IMR-90 (cell line): ENCODE measurements at regions not wholly inside any gene's neighbourhood (a gene's known extent, or its start where the extent isn't known, plus 50 kb on each side); places are given as distances from the start of the nearest gene placed in this dataset.

Experiments used
- ATAC-seq: fragments of 200-7000 bp; cut with Tn5 transposase; 2 replicates; pipeline ENCODE4 v1.9.1; 2020; ENCODE audit warnings: low read depth, mild to moderate bottlenecking, moderate library complexity
- BruUV-seq: library from RNA; stranded (reverse); fragments of 400-500 nt; replicated peaks from 2 replicates; lab custom pipeline; 2021; lab: Mats Ljungman, UMichigan
- CTCF ChIA-PET: fragments of 300-600 bp; formaldehyde crosslinking; extraction: SDS; loops from one replicate; lab custom pipeline; 2021; ENCODE audit warnings: antibody characterized with exemption; lab: Yijun Ruan, JAX
- POLR2A ChIA-PET: fragments of 300-600 bp; sonication (Branson Sonifier 250); formaldehyde crosslinking; loops from one replicate; lab custom pipeline; 2022; ENCODE audit warnings: antibody characterized with exemption; ENCODE audit not compliant: unreplicated experiment; lab: Charles Lee
- DNase-seq: peaks from one replicate; pipeline ENCODE4 v3.0.0; 2013
- H2AFZ ChIP-seq: replicated peaks from 2 replicates; pipeline ENCODE3; 2013; ENCODE audit warnings: low read length, mild to moderate bottlenecking; ENCODE audit not compliant: poor library complexity
- H2AK5ac ChIP-seq: 2 replicates; pipeline ENCODE4 v1.6.1; 2013; ENCODE audit warnings: low read depth, low read length, inconsistent platforms
- H2AK9ac ChIP-seq: replicated peaks from 2 replicates; pipeline ENCODE3; 2013; ENCODE audit warnings: mild to moderate bottlenecking, low read depth, low read length, moderate library complexity; ENCODE audit not compliant: poor library complexity
- H2BK120ac ChIP-seq: 2 replicates; pipeline ENCODE4 v1.6.1; 2013; ENCODE audit warnings: low read depth, low read length, inconsistent platforms
- H2BK15ac ChIP-seq: 3 replicates; pipeline ENCODE4 v1.6.1; 2013; ENCODE audit warnings: low read depth, low read length, inconsistent platforms
- H2BK20ac ChIP-seq: 2 replicates; pipeline ENCODE4 v1.6.1; 2013; ENCODE audit warnings: low read depth, mild to moderate bottlenecking, inconsistent platforms, low read length, moderate library complexity
- H2BK5ac ChIP-seq: 2 replicates; pipeline ENCODE4 v1.6.1; 2013; ENCODE audit warnings: mild to moderate bottlenecking, low read depth, low read length, inconsistent platforms; ENCODE audit not compliant: poor library complexity, severe bottlenecking
- H3K14ac ChIP-seq: replicated peaks from 2 replicates; pipeline ENCODE4 v1.6.1; 2013; ENCODE audit warnings: low read depth, low read length, inconsistent platforms
- H3K18ac ChIP-seq: 2 replicates; pipeline ENCODE4 v1.6.1; 2013; ENCODE audit warnings: low read depth, low read length, control low read depth
- H3K23ac ChIP-seq: 2 replicates; pipeline ENCODE4 v1.6.1; 2013; ENCODE audit warnings: low read depth, low read length, inconsistent platforms
- H3K27ac ChIP-seq: 2 replicates; pipeline ENCODE4 v1.5.1; 2013; ENCODE audit warnings: mild to moderate bottlenecking, control low read depth, low read length; ENCODE audit not compliant: insufficient read depth
- H3K27me3 ChIP-seq: 2 replicates; pipeline ENCODE4 v1.6.1; 2013; ENCODE audit warnings: low read length; ENCODE audit not compliant: control insufficient read depth, insufficient read depth
- H3K36me3 ChIP-seq: 2 replicates; pipeline ENCODE4 v1.6.1; 2013; ENCODE audit warnings: low read length, mixed read lengths; ENCODE audit not compliant: control insufficient read depth, insufficient read depth
- H3K4ac ChIP-seq: 2 replicates; pipeline ENCODE4 v1.6.1; 2013; ENCODE audit warnings: low read depth, low read length, inconsistent platforms
- H3K4me1 ChIP-seq: 2 replicates; pipeline ENCODE4 v1.6.1; 2013; ENCODE audit warnings: low read length, mixed read lengths; ENCODE audit not compliant: control insufficient read depth, insufficient read depth
- H3K4me2 ChIP-seq: 2 replicates; pipeline ENCODE4 v1.6.1; 2013; ENCODE audit warnings: low read depth, mild to moderate bottlenecking, control low read depth, low read length, moderate library complexity
- H3K4me3 ChIP-seq: 2 replicates; pipeline ENCODE4 v1.5.1; 2013; ENCODE audit warnings: low read depth, mild to moderate bottlenecking, control low read depth, low read length, moderate library complexity; ENCODE audit not compliant: insufficient read depth
- H3K56ac ChIP-seq: 2 replicates; pipeline ENCODE4 v1.6.1; 2013; ENCODE audit warnings: low read length, inconsistent platforms; ENCODE audit not compliant: insufficient read depth; ENCODE audit errors: extremely low read depth
- H3K79me1 ChIP-seq, 2 experiments: 2 replicates each; pipeline ENCODE4 v1.6.1; 2013; ENCODE audit warnings: low read length in 2 of 2, inconsistent platforms in 1 of 2, low read depth in 1 of 2
- H3K9ac ChIP-seq: 2 replicates; pipeline ENCODE4 v1.6.1; 2013; ENCODE audit warnings: low read depth, low read length, control low read depth
- H3K9me1 ChIP-seq: 2 replicates; pipeline ENCODE4 v1.6.1; 2013; ENCODE audit warnings: low read length, inconsistent platforms; ENCODE audit not compliant: insufficient read depth
- H3K9me3 ChIP-seq: 2 replicates; pipeline ENCODE4 v1.6.1; 2013; ENCODE audit warnings: low read length; ENCODE audit not compliant: control insufficient read depth, insufficient read depth
- H4K20me1 ChIP-seq: 2 replicates; pipeline ENCODE4 v1.6.1; 2013; ENCODE audit warnings: low read length, inconsistent platforms; ENCODE audit not compliant: insufficient read depth
- H4K5ac ChIP-seq: 2 replicates; pipeline ENCODE4 v1.6.1; 2013; ENCODE audit warnings: mild to moderate bottlenecking, low read depth, low read length, control low read depth
- H4K8ac ChIP-seq, 2 experiments: 2 replicates each; pipeline ENCODE4 v1.6.1; 2013; ENCODE audit warnings: low read depth in 2 of 2, low read length in 2 of 2, control low read depth in 1 of 2, inconsistent platforms in 1 of 2
- H4K91ac ChIP-seq: 2 replicates; pipeline ENCODE4 v1.6.1; 2013; ENCODE audit warnings: low read depth, low read length, inconsistent platforms; ENCODE audit not compliant: insufficient read depth
- BHLHE40 ChIP-seq: fragments of 150-350 bp; IDR thresholded peaks from 2 replicates; pipeline ENCODE4 v1.6.1; 2016; ENCODE audit warnings: mild to moderate bottlenecking, low read depth, low read length
- CEBPB ChIP-seq: IDR thresholded peaks from 2 replicates; pipeline ENCODE4 v1.6.1; 2012; ENCODE audit warnings: low read depth, low read length, improper control_type of control experiment
- CHD1 ChIP-seq: IDR thresholded peaks from 2 replicates; pipeline ENCODE4 v1.6.1; 2012; ENCODE audit warnings: low read depth, low read length, improper control_type of control experiment
- CTCF ChIP-seq: conservative IDR thresholded peaks from 2 replicates; pipeline ENCODE4 v1.5.1; 2012; ENCODE audit warnings: mild to moderate bottlenecking, low read depth, low read length, improper control_type of control experiment
- FOS ChIP-seq: fragments of 150-350 bp; IDR thresholded peaks from 2 replicates; pipeline ENCODE4 v1.6.1; 2016; ENCODE audit warnings: low read depth, low read length
- MAFK ChIP-seq: IDR thresholded peaks from 2 replicates; pipeline ENCODE4 v1.6.1; 2012; ENCODE audit warnings: low read depth, low read length, improper control_type of control experiment
- MAZ ChIP-seq: IDR thresholded peaks from 2 replicates; pipeline ENCODE4 v1.6.1; 2012; ENCODE audit warnings: low read depth, mild to moderate bottlenecking, low read length, improper control_type of control experiment, moderate library complexity, borderline replicate concordance
- MXI1 ChIP-seq: IDR thresholded peaks from 2 replicates; pipeline ENCODE4 v1.6.1; 2012; ENCODE audit warnings: low read depth, mild to moderate bottlenecking, low read length, moderate library complexity, borderline replicate concordance
- NFE2L2 ChIP-seq: fragments of 150-350 bp; IDR thresholded peaks from 2 replicates; pipeline ENCODE4 v1.6.1; 2016; ENCODE audit warnings: low read depth, mild to moderate bottlenecking, low read length
- POLR2A ChIP-seq: IDR thresholded peaks from 2 replicates; pipeline ENCODE4 v1.6.1; 2012; ENCODE audit warnings: mild to moderate bottlenecking, low read depth, low read length
- RAD21 ChIP-seq: IDR thresholded peaks from 2 replicates; pipeline ENCODE4 v1.6.1; 2012; ENCODE audit warnings: low read length, improper control_type of control experiment
- RCOR1 ChIP-seq: IDR thresholded peaks from 2 replicates; pipeline ENCODE4 v1.6.1; 2012; ENCODE audit warnings: mild to moderate bottlenecking, low read length, improper control_type of control experiment; ENCODE audit not compliant: insufficient replicate concordance
- RFX5 ChIP-seq: IDR thresholded peaks from 2 replicates; pipeline ENCODE4 v1.8.0; 2012; ENCODE audit warnings: low read depth, mild to moderate bottlenecking, low read length, moderate library complexity
- SMC3 ChIP-seq: fragments of 150-350 bp; IDR thresholded peaks from 2 replicates; pipeline ENCODE4 v1.6.1; 2016; ENCODE audit warnings: low read depth, mild to moderate bottlenecking, antibody characterized with exemption, low read length, moderate library complexity
- USF2 ChIP-seq: fragments of 150-350 bp; IDR thresholded peaks from 2 replicates; pipeline ENCODE4 v1.6.1; 2017; ENCODE audit warnings: mild to moderate bottlenecking, antibody characterized with exemption, low read length, low read depth
- WGBS, 2 experiments: methylation state at CpG; one replicate each; pipeline versions ENCODE4 v1.1.5 to v1.1.7; 2013; ENCODE audit warnings: missing lambda C conversion rate in 2 of 2; ENCODE audit not compliant: insufficient read length in 1 of 2; ENCODE audit errors: extremely low coverage in 2 of 2; 5-methylcytosine and 5-hydroxymethylcytosine counted together
- dilution Hi-C: fragments of 300-500 bp; cut with HindIII; formaldehyde crosslinking; loops from one replicate; pipeline ENCODE4 v1.14.3; 2018; ENCODE audit warnings: low sequenced_read_pairs; ENCODE audit not compliant: unreplicated experiment
- in situ Hi-C: fragments of 300-500 bp; cut with MboI; formaldehyde crosslinking; loops from 3 replicates; pipeline ENCODE4 v1.14.3; 2019; ENCODE audit warnings: low sequenced_read_pairs, inconsistent platforms, mixed read lengths
- intact Hi-C: fragments of 100-400 bp; cut with micrococcal nuclease; formaldehyde crosslinking; loops from 2 replicates; pipeline ENCODE4 v1.10.0; 2022
- TF ChIP-seq, protein P1 (sequence below): fragments of 150-350 bp; IDR thresholded peaks from 2 replicates; pipeline ENCODE4 v1.6.1; 2016; ENCODE audit warnings: low read depth, mild to moderate bottlenecking, low read length, moderate library complexity, borderline replicate concordance

DNA sequence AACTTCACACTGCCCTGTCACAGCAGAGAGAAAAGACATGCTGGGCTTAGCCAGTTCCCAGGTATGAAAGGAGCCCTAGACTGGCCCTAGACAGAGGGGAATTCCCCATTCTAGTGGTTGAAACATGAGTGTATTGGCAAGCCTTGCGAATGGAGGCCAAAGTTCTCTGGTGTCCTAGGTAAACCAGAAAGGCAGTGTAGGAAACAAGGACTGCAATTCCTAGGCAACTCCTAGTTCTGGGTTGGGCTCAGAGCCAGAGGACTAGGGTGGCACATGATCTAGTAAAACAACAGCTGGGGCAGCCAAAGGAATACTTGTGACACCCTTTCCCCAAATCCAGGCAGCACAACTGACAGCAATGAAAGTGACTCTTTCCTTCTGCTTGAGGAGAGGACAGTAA lies 265.0 kb upstream of the EPHA7 start:
- WGBS, 2 experiments: no CpG with 5 or more reads among the region's 1 CpG

More for the DNA sequence above, 265.0 kb upstream of the EPHA7 start:
- Histone ChIP-seq H3K56ac (no peak overlapping the region), H3K4ac (no peak overlapping the region), H3K14ac (no peak overlapping the region), H3K4me2 (no peak overlapping the region), H3K79me1 (no peaks in the 10 kb centered on the region), H2AK5ac (no peak overlapping the region), H4K8ac (no peak overlapping the region), H3K36me3 (no peaks in the 10 kb centered on the region), H2BK20ac (no peak overlapping the region), H3K23ac (no peak overlapping the region), H2AFZ (no peak overlapping the region), H3K4me1 (no peaks in the 10 kb centered on the region), H2AK9ac (no peak overlapping the region), H2BK15ac (no peak overlapping the region), H2BK120ac (no peak overlapping the region), H3K18ac (no peak overlapping the region), H2BK5ac (no peak overlapping the region), H4K20me1 (no peaks in the 10 kb centered on the region), H3K27me3 (no peaks in the 10 kb centered on the region), H3K27ac (no peak overlapping the region), H3K4me3 (no peak overlapping the region), H3K9me1 (no peaks in the 10 kb centered on the region), H3K9ac (no peak overlapping the region), H4K91ac (no peak overlapping the region), H4K5ac (no peak overlapping the region), H3K9me3 (no peaks in the 10 kb centered on the region; the same call in 1 of the 2 replicates)
- in situ Hi-C loops: no loop called here
- dilution Hi-C loops: no loop called here
- TF ChIP-seq RCOR1 (no peak), FOS (no peak), NFE2L2 (no peak), SMC3 (no peak), MXI1 (no peak), CEBPB (no peak), POLR2A (no peak), RAD21 (no peak), USF2 (no peak), CTCF (no peak), BHLHE40 (no peak), MAZ (no peak), RFX5 (no peak), CHD1 (no peak), MAFK (no peak)
- TF ChIP-seq, protein P1, sequence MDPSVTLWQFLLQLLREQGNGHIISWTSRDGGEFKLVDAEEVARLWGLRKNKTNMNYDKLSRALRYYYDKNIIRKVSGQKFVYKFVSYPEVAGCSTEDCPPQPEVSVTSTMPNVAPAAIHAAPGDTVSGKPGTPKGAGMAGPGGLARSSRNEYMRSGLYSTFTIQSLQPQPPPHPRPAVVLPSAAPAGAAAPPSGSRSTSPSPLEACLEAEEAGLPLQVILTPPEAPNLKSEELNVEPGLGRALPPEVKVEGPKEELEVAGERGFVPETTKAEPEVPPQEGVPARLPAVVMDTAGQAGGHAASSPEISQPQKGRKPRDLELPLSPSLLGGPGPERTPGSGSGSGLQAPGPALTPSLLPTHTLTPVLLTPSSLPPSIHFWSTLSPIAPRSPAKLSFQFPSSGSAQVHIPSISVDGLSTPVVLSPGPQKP: no peak
- ATAC-seq (no peak), DNase-seq (no peak)
- CTCF ChIA-PET: no interaction called here
- BruUV-seq: no TSS peak
- intact Hi-C loops: no loop called here
- POLR2A ChIA-PET: no interaction called here
